ENCODE measurements at regions not wholly inside any gene's neighbourhood (a gene's known extent, or its start where the extent isn't known, plus 50 kb on each side); places are given as distances from the start of the nearest gene placed in this dataset.

- TF ChIP-seq POLR2AphosphoS5 (IDR thresholded peaks at IDR 0.05; ENCODE audit: low read depth, low read length): no peak
- TF ChIP-seq CTCF (IDR thresholded peaks at IDR 0.05): no peak
- no peak for TF ChIP-seq REST (IDR thresholded peaks at IDR 0.05; ENCODE audit: insufficient read depth in 1 of 2, low read depth in 2 of 2, low read length in 1 of 2)
- TF ChIP-seq SIN3A (IDR thresholded peaks at IDR 0.05; ENCODE audit: borderline replicate concordance, insufficient read depth, low read depth, low read length): no peak
- no peak for TF ChIP-seq TCF7L2 (IDR thresholded peaks at IDR 0.05; ENCODE audit: low read depth, low read length)
Measured at GRCh38 chr11:28702450-28702790, 594.2 kb downstream of the METTL15 start.
